HUES64 (cell line): ENCODE measurements at regions not wholly inside any gene's neighbourhood (a gene's known extent, or its start where the extent isn't known, plus 50 kb on each side); places are given as distances from the start of the nearest gene placed in this dataset.
"Not testable (repeated sequence)": the region's sequence is repeated elsewhere in the genome, so short reads cannot be mapped to it uniquely, and the experiment has no call there.

ENCODE experiments used
- H3K27ac ChIP-seq: 2 replicates; pipeline ENCODE4 v1.7.0; 2013; ENCODE audit warnings: low read depth, low read length, inconsistent platforms
- H3K27me3 ChIP-seq: 2 replicates; pipeline ENCODE4 v1.6.1; 2013; ENCODE audit warnings: mild to moderate bottlenecking, low read length; ENCODE audit not compliant: insufficient read depth
- H3K36me3 ChIP-seq: 2 replicates; pipeline ENCODE4 v1.6.1; 2013; ENCODE audit warnings: mild to moderate bottlenecking, low read length; ENCODE audit not compliant: insufficient read depth
- H3K4me1 ChIP-seq: 2 replicates; pipeline ENCODE4 v1.6.1; 2013; ENCODE audit warnings: mild to moderate bottlenecking, low read length, moderate library complexity; ENCODE audit not compliant: insufficient read depth
- H3K4me3 ChIP-seq: 2 replicates; pipeline ENCODE4 v1.5.1; 2013; ENCODE audit warnings: mild to moderate bottlenecking, low read length, moderate library complexity
- H3K9ac ChIP-seq: 2 replicates; pipeline ENCODE4 v1.6.1; 2013; ENCODE audit warnings: mild to moderate bottlenecking, low read depth, low read length
- H3K9me3 ChIP-seq: 2 replicates; pipeline ENCODE4 v1.6.1; 2013; ENCODE audit warnings: low read depth, low read length; ENCODE audit not compliant: insufficient read depth
- whole genome bisulfite sequencing: fragments of 150-250, 120-280 bp; methylation state at CpG from one replicate; pipeline ENCODE4 v1.1.7; 2013; ENCODE audit warnings: missing lambda C conversion rate; 5-methylcytosine and 5-hydroxymethylcytosine counted together

DNA sequence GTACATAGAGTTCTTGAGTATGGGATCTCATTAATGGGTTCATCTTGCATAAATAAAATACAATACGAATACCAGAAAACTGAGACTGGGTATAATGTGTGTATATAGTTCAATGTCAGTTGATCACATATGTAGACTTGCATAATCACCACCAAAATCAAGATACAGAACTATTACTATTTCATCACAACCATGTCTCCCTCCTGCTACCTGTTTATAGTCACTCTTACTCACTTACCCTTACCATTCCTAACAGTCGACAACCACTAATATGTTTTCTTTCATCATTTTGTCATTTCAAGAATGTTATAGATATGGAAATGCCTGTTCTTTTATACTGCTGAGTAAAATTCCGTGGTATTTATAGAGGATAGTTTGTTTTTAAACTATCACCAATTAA is 416.1 kb upstream of the CNTNAP2 start:
- WGBS = 80% methylated on average over 2 of the region's 3 CpGs
- H3K27ac ChIP-seq = no peak overlapping the region
- H3K27me3 ChIP-seq = no peaks in the 10 kb centered on the region
- H3K4me1 ChIP-seq = no peaks in the 10 kb centered on the region
- H3K9me3 ChIP-seq = no peaks in the 10 kb centered on the region
- no peak overlapping the region for H3K4me3 ChIP-seq
- no peak overlapping the region for H3K9ac ChIP-seq
- no peaks in the 10 kb centered on the region for H3K36me3 ChIP-seq

GRCh38 chr7:145698526-145699262 is 417.9 kb upstream of the CNTNAP2 start:
- no peak overlapping the region for H3K9ac ChIP-seq
- H3K27ac ChIP-seq = no peak overlapping the region
- no peak overlapping the region for H3K4me3 ChIP-seq
- WGBS = 91% methylated on average over 6 of the region's 6 CpGs
- no peaks in the 10 kb centered on the region for H3K9me3 ChIP-seq
- H3K27me3 ChIP-seq = no peaks in the 10 kb centered on the region
- H3K4me1 ChIP-seq = no peaks in the 10 kb centered on the region
- no peaks in the 10 kb centered on the region for H3K36me3 ChIP-seq

- H3K27me3 ChIP-seq, H3K9me3 ChIP-seq, H3K27ac ChIP-seq, H3K4me3 ChIP-seq, H3K4me1 ChIP-seq, H3K36me3 ChIP-seq, H3K9ac ChIP-seq: not testable (repeated sequence)
- 98% methylated on average over 48 of the region's 49 CpGs for WGBS
These were observed 419.0 kb upstream of the CNTNAP2 start for GRCh38 chr7:145697412-145698107.

DNA sequence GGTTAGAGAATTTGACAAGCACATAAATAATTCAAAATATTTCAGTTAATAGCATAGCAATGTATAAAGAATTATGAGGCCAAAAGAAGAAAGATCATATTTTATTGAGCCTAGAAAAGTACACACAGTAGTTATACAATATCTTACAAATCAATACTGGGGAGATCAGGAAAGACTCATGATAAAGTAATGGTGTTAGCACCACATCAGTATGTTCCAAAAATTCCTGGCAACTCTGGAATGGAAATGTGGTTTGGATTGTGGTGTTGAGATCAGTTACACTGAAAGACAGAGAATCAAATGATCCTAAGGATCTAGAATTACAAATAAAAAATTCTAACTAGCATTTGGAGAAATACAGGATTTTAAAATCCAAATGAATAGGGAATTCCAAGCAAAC is 420.5 kb upstream of the CNTNAP2 start:
- Histone ChIP-seq H3K36me3 (no peaks in the 10 kb centered on the region), H3K4me1 (no peaks in the 10 kb centered on the region), H3K9ac (no peak overlapping the region), H3K4me3 (no peak overlapping the region), H3K9me3 (no peaks in the 10 kb centered on the region), H3K27me3 (no peaks in the 10 kb centered on the region), H3K27ac (no peak overlapping the region)

GRCh38 chr7:145692237-145692950 is 424.2 kb upstream of the CNTNAP2 start:
- no peak overlapping the region for H3K4me3 ChIP-seq
- no peaks in the 10 kb centered on the region for H3K36me3 ChIP-seq
- no peaks in the 10 kb centered on the region for H3K9me3 ChIP-seq
- H3K27me3 ChIP-seq = no peaks in the 10 kb centered on the region
- no peaks in the 10 kb centered on the region for H3K4me1 ChIP-seq
- no peak overlapping the region for H3K9ac ChIP-seq
- no peak overlapping the region for H3K27ac ChIP-seq
- 72% methylated on average over 3 of the region's 3 CpGs for WGBS

DNA sequence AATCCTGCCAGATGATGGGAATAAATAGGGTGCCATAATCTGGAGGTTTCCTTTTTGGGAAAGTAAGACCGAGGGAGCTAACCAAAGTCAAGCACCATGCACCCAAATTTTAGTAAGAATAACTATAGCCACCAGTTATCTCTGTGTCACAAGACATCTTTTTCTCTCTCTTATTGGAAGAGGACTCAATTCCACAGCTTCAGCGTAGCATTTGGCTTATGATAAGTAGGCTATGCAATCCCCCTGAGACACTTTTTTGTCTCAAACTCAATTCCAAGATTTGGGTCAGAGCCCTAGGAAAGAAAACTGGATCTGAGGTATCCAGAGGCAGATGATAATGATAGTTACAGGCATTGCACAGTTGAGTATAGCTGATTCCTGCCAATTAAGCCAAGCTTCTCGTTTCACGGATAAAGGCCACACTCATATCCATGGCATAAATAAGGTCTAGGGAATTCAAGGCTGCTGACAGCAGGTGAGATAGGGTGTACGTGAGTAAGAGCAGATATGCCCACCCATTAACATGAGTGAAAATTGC is 425.2 kb upstream of the CNTNAP2 start:
- no peak overlapping the region for H3K27ac ChIP-seq
- H3K4me3 ChIP-seq = no peak overlapping the region
- H3K9me3 ChIP-seq = no peaks in the 10 kb centered on the region
- WGBS = 94% methylated on average over 5 of the region's 5 CpGs
- H3K9ac ChIP-seq = no peak overlapping the region
- no peaks in the 10 kb centered on the region for H3K36me3 ChIP-seq
- H3K27me3 ChIP-seq = no peaks in the 10 kb centered on the region
- no peaks in the 10 kb centered on the region for H3K4me1 ChIP-seq

DNA sequence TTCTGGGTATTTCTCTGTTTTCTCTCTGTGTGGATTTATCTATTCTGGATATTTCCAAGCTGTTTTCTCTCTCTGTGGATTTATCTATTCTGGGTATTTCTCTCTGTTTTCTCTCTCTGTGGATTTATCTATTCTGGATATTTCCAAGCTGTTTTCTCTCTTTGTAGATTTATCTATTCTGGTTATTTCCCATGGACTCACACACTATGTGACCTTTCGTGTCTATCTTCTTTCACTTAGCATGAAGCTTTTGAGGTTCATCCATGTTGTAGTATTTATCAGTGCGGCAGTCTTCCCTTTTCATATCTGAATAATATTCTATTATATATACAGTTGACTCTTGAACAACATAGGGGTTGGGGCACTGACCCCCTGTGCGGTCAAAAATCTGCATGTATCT is 435.0 kb upstream of the CNTNAP2 start:
- Histone ChIP-seq H3K9ac (no peak overlapping the region), H3K27ac (no peak overlapping the region), H3K27me3 (no peaks in the 10 kb centered on the region), H3K4me1 (no peaks in the 10 kb centered on the region), H3K4me3 (no peak overlapping the region), H3K36me3 (no peaks in the 10 kb centered on the region), H3K9me3 (no peaks in the 10 kb centered on the region)
- WGBS = 100% methylated on average over 1 of the region's 3 CpGs

DNA sequence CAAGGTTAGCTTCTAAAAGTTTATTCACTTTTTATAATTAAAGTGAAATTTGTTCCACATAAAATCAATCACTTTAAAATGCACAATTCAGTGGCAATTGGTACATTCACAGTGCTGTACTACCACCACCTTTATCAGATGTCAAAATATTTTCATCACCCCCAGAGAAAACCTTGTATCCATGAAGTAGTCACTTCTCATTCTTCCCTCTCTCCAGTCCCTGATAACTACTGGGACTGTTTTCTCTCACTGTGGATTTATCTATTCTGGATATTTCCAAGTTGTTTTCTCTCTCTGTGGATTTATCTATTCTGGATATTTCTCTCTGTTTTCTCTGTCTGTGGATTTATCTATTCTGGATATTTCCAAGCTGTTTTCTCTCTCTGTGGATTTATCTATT is 435.4 kb upstream of the CNTNAP2 start:
- Histone ChIP-seq H3K4me3 (no peak overlapping the region), H3K9ac (no peak overlapping the region), H3K36me3 (no peaks in the 10 kb centered on the region), H3K27ac (no peak overlapping the region), H3K4me1 (no peaks in the 10 kb centered on the region), H3K27me3 (no peaks in the 10 kb centered on the region), H3K9me3 (no peaks in the 10 kb centered on the region)

DNA sequence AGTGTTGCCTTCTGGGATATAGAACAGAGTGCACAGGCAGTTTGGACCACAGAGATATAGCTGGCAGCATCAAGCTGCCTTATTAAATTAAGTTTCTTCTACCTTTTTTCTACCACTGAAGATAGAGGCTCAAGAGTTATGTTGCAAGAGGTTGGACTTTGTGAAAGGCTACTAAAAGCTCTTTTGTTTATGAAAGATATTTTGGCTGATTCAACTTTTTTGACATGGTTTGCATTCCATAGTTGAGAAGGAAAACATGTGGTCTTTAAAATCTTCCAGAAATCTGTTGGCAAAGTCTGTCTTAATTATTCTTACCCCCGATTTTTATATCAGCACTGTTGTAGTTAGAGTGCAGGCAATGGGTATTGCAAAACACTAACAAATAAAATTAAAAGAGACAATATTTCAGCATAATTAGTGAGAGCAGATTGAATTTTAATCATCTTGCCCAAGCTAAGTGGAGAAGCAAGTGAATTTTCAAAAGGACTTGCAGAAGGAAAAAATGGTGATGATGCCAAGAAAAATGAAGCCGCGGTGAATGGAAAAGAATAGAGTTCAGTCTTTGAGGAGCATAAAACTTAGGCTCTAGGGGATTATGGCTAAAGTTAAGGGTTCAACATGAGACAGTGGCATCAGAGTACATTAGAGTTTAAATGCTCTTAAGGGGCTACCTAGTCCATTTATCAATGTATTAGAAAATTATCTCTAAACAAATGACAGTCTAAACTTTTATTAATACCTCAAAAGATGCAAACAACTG is 450.9 kb upstream of the CNTNAP2 start:
- Histone ChIP-seq H3K36me3 (no peaks in the 10 kb centered on the region), H3K4me1 (no peaks in the 10 kb centered on the region), H3K4me3 (no peak overlapping the region), H3K9me3 (no peaks in the 10 kb centered on the region), H3K9ac (no peak overlapping the region), H3K27me3 (no peaks in the 10 kb centered on the region), H3K27ac (no peak overlapping the region)
- WGBS = 92% methylated on average over 2 of the region's 3 CpGs

- H3K27ac ChIP-seq = no peak overlapping the region
- H3K4me1 ChIP-seq = no peaks in the 10 kb centered on the region
- no peaks in the 10 kb centered on the region for H3K27me3 ChIP-seq
- H3K9ac ChIP-seq = no peak overlapping the region
- 93% methylated on average over 1 of the region's 1 CpG for WGBS
- no peaks in the 10 kb centered on the region for H3K36me3 ChIP-seq
- no peak overlapping the region for H3K4me3 ChIP-seq
- peaks cover 6% of the 10 kb centered on the region; the same call in 1 of the 2 replicates for H3K9me3 ChIP-seq
These were observed 460.9 kb upstream of the CNTNAP2 start for GRCh38 chr7:145655666-145656065.

GRCh38 chr7:145645135-145645515 is 471.5 kb upstream of the CNTNAP2 start:
- WGBS = 94% methylated on average over 6 of the region's 6 CpGs
- no peak overlapping the region for H3K27ac ChIP-seq

More at GRCh38 chr7:145645135-145645515, 471.5 kb upstream of the CNTNAP2 start:
- no peaks in the 10 kb centered on the region for H3K36me3 ChIP-seq
- H3K9me3 ChIP-seq = no peaks in the 10 kb centered on the region
- no peak overlapping the region for H3K4me3 ChIP-seq
- no peak overlapping the region for H3K9ac ChIP-seq
- no peaks in the 10 kb centered on the region for H3K4me1 ChIP-seq
- H3K27me3 ChIP-seq = no peaks in the 10 kb centered on the region
